Activated CD8-positive, alpha-beta memory T cell treated with anti-CD3 and anti-CD28 coated beads for 48 hours (primary cell): ENCODE measurements at regions not wholly inside any gene's neighbourhood (a gene's known extent, or its start where the extent isn't known, plus 50 kb on each side); places are given as distances from the start of the nearest gene placed in this dataset.
A peak's percentile ranks its signal among the peaks of the same experiment; 100 is the strongest.
"Not testable (repeated sequence)": the region's sequence is repeated elsewhere in the genome, so short reads cannot be mapped to it uniquely, and the experiment has no call there.

Experiments
- DNase-seq, 3 experiments: peaks; one replicate each; pipeline ENCODE4 v3.0.0-alpha.2; 2020; ENCODE audit warnings: low read depth in 2 of 3, low spot score in 2 of 3

DNA sequence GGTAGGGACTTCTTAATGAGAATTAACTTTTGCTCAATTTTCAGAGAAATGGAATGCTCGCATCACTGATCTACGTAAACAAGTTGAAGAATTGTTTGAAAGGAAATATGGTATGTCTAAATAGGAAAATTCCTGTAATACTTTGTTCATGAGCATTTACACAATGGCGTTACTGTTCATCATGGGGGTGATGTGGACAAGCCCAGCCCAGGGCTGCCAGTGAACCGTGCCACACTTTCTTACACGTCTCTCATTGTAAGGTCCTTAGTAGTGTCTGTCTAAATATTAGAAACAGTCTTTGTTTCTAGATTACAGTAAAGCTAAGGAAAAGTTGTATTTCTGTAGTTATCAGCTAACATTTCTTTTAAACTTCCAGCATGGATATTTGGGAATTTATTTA lies 91.0 kb upstream of the SPDYE9 start:
- DNase-seq, result not testable (repeated sequence)

- not testable (repeated sequence) for DNase-seq
Observed at GRCh38 chr7:73175322-73175721, 89.5 kb upstream of the SPDYE9 start.

- DNase-seq, result not testable (repeated sequence)
Observed at GRCh38 chr7:73170902-73171301, 85.1 kb upstream of the SPDYE9 start.

- DNase-seq, result not testable (repeated sequence)
Observed at GRCh38 chr7:73170415-73170814, 84.6 kb upstream of the SPDYE9 start.

- not testable (repeated sequence) for DNase-seq
Observed at GRCh38 chr7:73166152-73166551, 80.3 kb upstream of the SPDYE9 start.

DNA sequence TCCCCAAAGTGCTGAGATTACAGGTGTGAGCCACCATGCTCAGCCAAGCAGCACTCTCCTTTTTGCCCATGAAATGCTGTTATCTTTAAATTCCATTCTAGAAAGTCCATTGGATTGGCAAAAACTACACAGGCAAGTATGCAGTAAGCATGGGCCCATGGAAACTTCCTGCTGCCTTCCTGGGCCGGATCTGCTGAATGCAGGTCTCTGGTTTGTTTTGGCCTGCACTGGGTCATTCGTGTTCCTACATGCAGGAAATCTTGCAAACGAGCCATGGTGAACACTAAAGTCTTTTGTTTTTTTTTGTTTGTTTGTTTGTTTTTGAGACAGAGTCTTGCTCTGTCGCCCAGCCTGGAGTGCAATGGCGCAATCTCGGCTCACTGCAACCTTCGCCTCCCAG lies 76.8 kb upstream of the SPDYE9 start:
- DNase-seq, result not testable (repeated sequence)

- DNase-seq, result not testable (repeated sequence)
Observed at GRCh38 chr7:73161727-73162126, 75.9 kb upstream of the SPDYE9 start.

- not testable (repeated sequence) for DNase-seq
Observed at GRCh38 chr7:73157169-73157661, 71.4 kb upstream of the SPDYE9 start.

- not testable (repeated sequence) for DNase-seq
Observed at GRCh38 chr7:73156510-73157168, 70.8 kb upstream of the SPDYE9 start.

GRCh38 chr7:73154586-73155038 lies 68.8 kb upstream of the SPDYE9 start:
- DNase-seq, result peak; percentile 25 to 59 (median 27)

GRCh38 chr7:73153921-73154585 lies 68.2 kb upstream of the SPDYE9 start:
- not testable (repeated sequence) for DNase-seq

DNA sequence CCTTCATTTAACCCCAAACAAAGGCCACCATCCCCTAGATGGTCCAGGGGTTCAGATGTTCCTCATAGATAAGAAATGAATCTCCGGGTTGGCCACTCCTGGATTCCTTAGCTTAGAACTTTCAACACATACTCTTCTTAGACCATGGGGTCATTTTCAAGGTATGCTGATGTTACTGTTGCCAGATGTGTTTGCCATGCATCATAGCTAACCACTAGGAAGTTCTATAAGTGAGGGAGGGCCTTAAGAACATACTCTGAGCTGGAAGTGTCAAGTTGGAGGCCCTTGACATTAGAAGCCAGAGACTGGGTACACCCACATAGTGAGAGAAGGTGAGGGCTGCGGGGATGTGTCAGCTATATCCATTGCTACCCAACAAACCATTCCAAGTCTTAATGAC lies 62.7 kb upstream of the SPDYE9 start:
- not testable (repeated sequence) for DNase-seq

DNA sequence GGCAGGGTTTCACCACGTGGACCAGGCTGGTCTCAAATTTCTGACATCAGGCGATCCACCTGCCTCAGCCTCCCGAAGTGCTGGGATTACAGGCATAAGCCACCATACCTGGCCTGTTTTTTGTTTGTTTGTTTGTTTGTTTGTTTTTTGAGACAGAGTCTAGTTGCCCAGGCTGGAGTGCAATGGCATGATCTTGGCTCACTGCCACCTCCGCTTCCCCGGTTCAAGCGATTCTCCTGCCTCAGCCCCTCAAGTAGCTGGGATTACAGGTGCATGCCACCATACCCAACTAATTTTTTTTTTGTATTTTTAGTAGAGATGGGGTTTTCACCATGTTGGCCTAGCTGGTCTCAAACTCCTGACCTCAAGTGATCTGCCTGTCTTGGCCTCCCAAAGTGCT lies 61.8 kb upstream of the SPDYE9 start:
- not testable (repeated sequence) for DNase-seq

GRCh38 chr7:73143993-73144392 lies 58.2 kb upstream of the SPDYE9 start:
- not testable (repeated sequence) for DNase-seq

GRCh38 chr7:73137922-73138321 lies 52.1 kb upstream of the SPDYE9 start:
- DNase-seq, result not testable (repeated sequence)
